CD4-positive, CD25-positive, alpha-beta regulatory T cell (primary cell): ENCODE measurements at regions not wholly inside any gene's neighbourhood (a gene's known extent, or its start where the extent isn't known, plus 50 kb on each side); places are given as distances from the start of the nearest gene placed in this dataset.
A peak's percentile ranks its signal among the peaks of the same experiment; 100 is the strongest.

Experiments used
- ATAC-seq, 2 donors: fragments of 150-1000 bp; cut with Tn5 transposase; one replicate each; pipeline ENCODE4 v1.10.0; 2021; ENCODE audit warnings: low read depth in 2 of 2, moderate number of reproducible peaks in 2 of 2, moderate library complexity in 1 of 2
- DNase-seq, 3 donors: peaks; one replicate each; pipeline versions ENCODE4 v3.0.0 to v3.0.0-alpha.2; 2012 to 2022; ENCODE audit warnings: mixed read lengths in 1 of 3
- H3K27ac ChIP-seq: one replicate; pipeline ENCODE4 v1.7.0; 2013; ENCODE audit warnings: mild to moderate bottlenecking, low read length; ENCODE audit not compliant: insufficient read depth, poor library complexity, severe bottlenecking
- H3K27me3 ChIP-seq: one replicate; pipeline ENCODE4 v1.7.0; 2013; ENCODE audit warnings: low read length; ENCODE audit not compliant: control insufficient read depth, insufficient read depth
- H3K36me3 ChIP-seq: one replicate; pipeline ENCODE4 v1.7.0; 2013; ENCODE audit warnings: mild to moderate bottlenecking, low read length, moderate library complexity; ENCODE audit not compliant: control insufficient read depth, insufficient read depth
- H3K4me1 ChIP-seq: 2 replicates; pipeline ENCODE4 v1.7.0; 2013; ENCODE audit warnings: mild to moderate bottlenecking, low read length; ENCODE audit not compliant: insufficient read depth, control insufficient read depth, poor library complexity, severe bottlenecking
- H3K4me3 ChIP-seq: one replicate; pipeline ENCODE4 v1.7.0; 2013; ENCODE audit warnings: low read depth, mild to moderate bottlenecking, low read length, moderate library complexity
- H3K9me3 ChIP-seq, 2 experiments: 1 replicate in 1 of 2; 2 replicates in 1 of 2; pipeline ENCODE4 v1.7.0; 2013; ENCODE audit warnings: low read length in 2 of 2, mild to moderate bottlenecking in 1 of 2, moderate library complexity in 1 of 2; ENCODE audit not compliant: control insufficient read depth in 2 of 2
- H3K27ac Mint-ChIP-seq, 3 donors: one replicate each; pipeline ENCODE4 v1.8.0; 2020 to 2022; ENCODE audit warnings: mild to moderate bottlenecking in 3 of 3, mixed read lengths in 3 of 3, moderate library complexity in 2 of 3
- H3K27me3 Mint-ChIP-seq: one replicate; pipeline ENCODE4 v1.8.0; 2022; ENCODE audit warnings: mild to moderate bottlenecking, mixed read lengths
- H3K36me3 Mint-ChIP-seq: one replicate; pipeline ENCODE4 v1.8.0; 2020; ENCODE audit warnings: mixed read lengths
- H3K4me1 Mint-ChIP-seq, 4 donors: one replicate each; pipeline ENCODE4 v1.8.0; 2020 to 2022; ENCODE audit warnings: mixed read lengths in 4 of 4, mild to moderate bottlenecking in 1 of 4
- H3K4me3 Mint-ChIP-seq, 4 donors: one replicate each; pipeline ENCODE4 v1.8.0; 2020 to 2022; ENCODE audit warnings: mild to moderate bottlenecking in 4 of 4, mixed read lengths in 4 of 4, moderate library complexity in 3 of 4
- H3K9me3 Mint-ChIP-seq, 7 donors: one replicate each; pipeline ENCODE4 v1.8.0; 2020 to 2022; ENCODE audit warnings: mixed read lengths in 7 of 7, mild to moderate bottlenecking in 3 of 7, moderate library complexity in 2 of 7

DNA sequence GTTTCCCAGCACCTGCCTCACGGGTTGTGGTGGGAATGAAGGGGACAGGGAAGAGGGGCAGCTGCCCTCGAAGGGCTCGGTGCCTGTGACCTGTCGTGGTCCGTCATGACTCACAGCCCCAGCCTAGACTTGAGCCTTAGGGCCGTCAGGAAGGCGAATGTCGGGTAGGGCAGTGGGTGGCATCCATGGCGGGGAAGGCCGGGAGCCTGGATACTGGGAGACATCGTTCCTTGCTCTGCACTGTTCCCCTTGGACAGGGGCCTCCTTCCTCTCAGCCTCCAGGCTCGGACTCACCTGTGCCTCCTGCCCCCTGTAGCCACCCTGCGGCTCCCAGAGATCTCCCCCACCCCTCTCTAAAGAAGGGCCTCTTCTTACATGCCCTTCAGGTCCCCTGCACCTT is 52.2 kb upstream of the APCDD1L start:
- ATAC-seq, result no peak
- H3K27me3 Mint-ChIP-seq, result peaks cover 7% of the 10 kb centered on the region
- Histone ChIP-seq H3K27ac (no peak overlapping the region), H3K4me1 (no peaks in the 10 kb centered on the region), H3K4me3 (no peak overlapping the region), H3K27me3 (no peaks in the 10 kb centered on the region), H3K9me3 (no peaks in the 10 kb centered on the region), H3K36me3 (no peaks in the 10 kb centered on the region)
- H3K36me3 Mint-ChIP-seq, result no peaks in the 10 kb centered on the region
- no peak overlapping the region for H3K4me3 Mint-ChIP-seq
- H3K27ac Mint-ChIP-seq, result peak overlapping the region in 1 of 3 donors; percentile 40
- H3K9me3 Mint-ChIP-seq, result peaks cover 0 to 2% (median 0%) of the 10 kb centered on the region in 7 donors
- no peak for DNase-seq
- no peaks in the 10 kb centered on the region for H3K4me1 Mint-ChIP-seq

GRCh38 chr20:58566981-58567380 is 51.8 kb upstream of the APCDD1L start:
- H3K4me3 ChIP-seq, result no peak overlapping the region
- no peak overlapping the region for H3K4me3 Mint-ChIP-seq
- peak overlapping the region in 1 of 3 donors; percentile 60 for H3K27ac Mint-ChIP-seq
- no peaks in the 10 kb centered on the region for H3K9me3 ChIP-seq
- no peaks in the 10 kb centered on the region for H3K36me3 ChIP-seq
- no peak overlapping the region for H3K27ac ChIP-seq
- peaks cover 7% of the 10 kb centered on the region for H3K27me3 Mint-ChIP-seq
- no peaks in the 10 kb centered on the region for H3K4me1 Mint-ChIP-seq
- no peaks in the 10 kb centered on the region for H3K4me1 ChIP-seq
- no peak for DNase-seq
- no peaks in the 10 kb centered on the region for H3K36me3 Mint-ChIP-seq
- no peaks in the 10 kb centered on the region for H3K27me3 ChIP-seq
- H3K9me3 Mint-ChIP-seq, result peaks cover 0 to 2% (median 0%) of the 10 kb centered on the region in 7 donors
- ATAC-seq, result no peak

GRCh38 chr20:58565461-58566175 is 50.4 kb upstream of the APCDD1L start:
- Mint-ChIP-seq H3K4me3 (no peak overlapping the region), H3K27me3 (peaks cover 7% of the 10 kb centered on the region), H3K4me1 (no peaks in the 10 kb centered on the region), H3K36me3 (no peaks in the 10 kb centered on the region), H3K9me3 (peaks cover 0 to 2% (median 0%) of the 10 kb centered on the region in 7 donors), H3K27ac (no peak overlapping the region)
- Histone ChIP-seq H3K27me3 (peaks cover 3% of the 10 kb centered on the region), H3K4me1 (no peaks in the 10 kb centered on the region), H3K4me3 (no peak overlapping the region), H3K36me3 (no peaks in the 10 kb centered on the region), H3K27ac (no peak overlapping the region), H3K9me3 (no peaks in the 10 kb centered on the region)
- no peak for ATAC-seq
- no peak for DNase-seq
